Femur (tissue), 1 donor: ENCODE measurements at regions not wholly inside any gene's neighbourhood (a gene's known extent, or its start where the extent isn't known, plus 50 kb on each side); places are given as distances from the start of the nearest gene placed in this dataset.
"Not testable (repeated sequence)": the region's sequence is repeated elsewhere in the genome, so short reads cannot be mapped to it uniquely, and the experiment has no call there.

Source experiments
- DNase-seq: peaks from one replicate; pipeline ENCODE4 v3.0.0-alpha.2; 2017

DNA sequence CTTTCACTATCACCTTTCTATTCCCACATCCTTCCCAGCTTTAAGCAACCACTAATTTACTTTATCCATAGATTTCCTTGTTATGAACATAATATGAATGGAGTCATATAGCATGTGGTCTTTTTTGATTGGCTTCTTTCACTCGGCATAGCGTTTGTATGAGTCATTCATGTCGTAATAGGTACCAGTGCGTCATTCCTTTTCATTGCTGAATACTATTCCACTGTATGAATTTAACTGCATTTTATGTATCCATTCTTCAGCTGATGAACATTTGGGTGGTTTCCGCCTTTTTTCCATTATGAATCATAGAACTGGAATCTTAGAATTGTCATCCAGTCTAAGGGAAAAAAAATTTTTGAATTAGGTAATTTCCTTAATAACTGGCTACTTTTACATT lies 411.3 kb upstream of the AUTS2 start:
- no peak for DNase-seq

DNA sequence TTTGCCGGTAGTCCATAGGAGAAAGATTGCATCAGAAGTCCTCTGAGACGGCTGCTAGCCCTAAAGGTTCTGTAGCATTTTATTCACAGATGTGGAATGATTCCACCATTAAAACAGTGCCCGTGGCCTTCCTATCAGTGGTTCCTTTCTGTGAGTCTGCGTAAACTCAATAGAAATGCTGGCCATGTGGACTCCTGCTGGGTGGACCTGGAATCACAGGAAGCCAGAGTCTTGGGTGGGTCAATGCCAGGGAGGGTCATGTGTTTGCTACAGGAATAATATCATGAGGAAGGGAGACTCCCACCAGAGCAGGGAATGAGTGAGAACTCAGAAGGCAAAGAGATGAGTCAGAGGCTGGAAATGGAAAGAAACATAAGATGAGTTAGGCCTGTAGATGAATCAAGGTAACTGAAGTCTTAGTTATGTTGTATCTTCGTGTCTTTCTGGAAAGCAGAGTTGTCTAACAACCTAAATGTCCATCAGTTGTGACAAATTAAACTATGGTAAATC lies 410.4 kb upstream of the AUTS2 start:
- DNase-seq, result no peak

DNA sequence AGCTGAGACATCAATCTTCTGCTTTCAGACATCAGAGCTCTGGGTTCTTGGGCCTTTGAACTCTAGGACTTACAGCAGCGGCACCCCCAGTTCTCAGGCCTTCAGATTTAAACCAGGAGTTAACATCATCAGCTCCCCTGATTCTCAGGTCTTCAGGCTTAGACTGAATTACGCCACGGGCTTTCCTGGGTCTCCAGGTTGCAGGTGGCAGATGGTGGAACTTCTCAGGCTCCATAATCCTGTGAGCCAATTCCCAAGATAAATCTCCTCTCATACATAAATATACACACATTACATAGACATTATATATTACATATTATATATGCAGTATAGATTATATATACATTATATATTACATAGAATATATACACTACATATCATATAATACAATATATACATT lies 408.9 kb upstream of the AUTS2 start:
- DNase-seq, result no peak

DNA sequence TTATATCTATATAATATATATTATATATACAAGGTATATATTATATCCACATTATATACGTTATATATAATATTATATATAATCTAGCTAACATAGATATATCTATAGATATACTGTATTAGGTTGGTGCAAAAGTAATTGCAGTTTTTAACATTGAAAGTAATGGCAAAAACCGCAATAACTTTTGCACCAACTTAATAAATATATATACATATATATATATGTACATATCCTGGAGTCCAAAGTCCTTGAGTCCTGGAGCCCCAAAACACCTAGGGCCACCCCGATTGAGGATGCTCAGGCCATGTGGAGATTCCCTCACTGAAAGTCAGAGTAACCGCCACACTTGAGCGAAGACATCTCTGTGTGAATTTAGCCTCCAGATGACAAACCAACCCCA lies 408.2 kb upstream of the AUTS2 start:
- no peak for DNase-seq

DNA sequence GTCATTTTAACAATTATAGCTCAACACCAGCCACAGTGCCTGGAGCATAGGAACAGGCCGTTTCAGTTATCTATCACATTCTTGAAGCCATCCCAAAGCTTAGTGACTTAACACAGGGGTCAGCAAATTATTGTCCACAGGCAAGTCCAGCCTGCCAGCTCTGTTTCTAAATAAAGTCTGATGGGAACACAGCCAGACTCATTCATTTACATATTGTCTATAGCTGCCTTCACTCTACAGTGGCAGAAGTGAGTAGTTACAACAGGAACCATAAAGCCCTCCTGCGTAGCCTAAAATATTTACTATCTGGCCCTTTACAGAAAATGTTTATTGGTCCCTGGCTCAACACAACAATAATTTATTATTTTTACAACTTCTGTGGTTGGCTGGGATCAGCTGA lies 407.5 kb upstream of the AUTS2 start:
- no peak for DNase-seq

DNA sequence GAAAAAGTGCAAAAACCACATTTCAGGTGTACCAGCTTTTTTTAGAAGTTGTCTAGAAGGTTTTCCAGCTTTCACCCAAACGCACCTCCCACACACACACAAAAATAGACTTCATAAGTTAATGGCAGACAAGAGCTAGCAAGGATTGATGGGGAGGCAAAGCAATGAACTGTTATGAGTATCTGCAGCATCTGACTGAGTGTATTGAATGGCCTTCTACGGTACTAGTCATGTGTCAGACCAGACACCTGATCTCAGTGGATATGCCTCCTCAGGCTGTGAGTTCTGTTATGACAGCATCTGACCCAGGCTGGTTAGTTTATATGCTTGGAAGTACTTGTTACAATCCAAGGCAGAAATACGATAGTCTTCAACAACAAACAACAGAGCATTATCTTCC lies 406.1 kb upstream of the AUTS2 start:
- DNase-seq, result no peak

DNA sequence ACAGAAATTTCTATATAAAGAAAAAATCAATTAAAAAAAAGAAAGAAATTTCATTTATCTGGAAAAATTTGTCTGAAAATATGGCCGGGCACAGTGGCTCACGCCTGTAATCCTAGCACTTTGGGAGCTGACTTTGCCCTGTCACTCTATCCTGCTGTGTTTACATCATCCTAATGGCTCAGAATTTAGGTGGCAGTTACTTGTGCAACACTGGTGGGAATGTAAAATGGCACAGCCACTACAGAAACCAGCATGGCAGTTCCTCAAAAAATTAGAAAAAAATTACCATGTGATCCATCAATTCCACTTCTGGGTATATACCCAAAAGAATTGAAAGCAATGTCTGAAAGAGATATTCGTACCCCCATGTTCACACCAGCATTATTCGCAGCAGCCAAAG lies 405.2 kb upstream of the AUTS2 start:
- no peak for DNase-seq

DNA sequence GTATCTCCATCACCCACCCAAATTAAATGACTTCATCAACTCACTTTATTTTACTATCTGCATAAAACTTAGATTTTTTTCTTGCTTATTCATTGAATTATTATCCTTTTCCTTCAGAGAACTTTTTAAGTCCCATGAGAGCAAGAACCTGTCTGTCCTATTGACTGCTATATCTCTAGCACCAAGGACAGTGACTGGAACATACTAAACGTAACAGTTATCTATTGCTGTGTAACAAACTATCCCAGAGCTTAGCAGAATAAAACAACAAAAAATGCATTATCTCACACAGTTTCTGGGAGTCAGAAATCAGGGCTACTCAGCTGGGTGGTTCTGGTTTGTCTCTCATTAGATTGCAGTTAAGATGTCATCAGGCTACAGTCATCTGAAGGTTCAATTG lies 401.7 kb upstream of the AUTS2 start:
- DNase-seq, result no peak

DNA sequence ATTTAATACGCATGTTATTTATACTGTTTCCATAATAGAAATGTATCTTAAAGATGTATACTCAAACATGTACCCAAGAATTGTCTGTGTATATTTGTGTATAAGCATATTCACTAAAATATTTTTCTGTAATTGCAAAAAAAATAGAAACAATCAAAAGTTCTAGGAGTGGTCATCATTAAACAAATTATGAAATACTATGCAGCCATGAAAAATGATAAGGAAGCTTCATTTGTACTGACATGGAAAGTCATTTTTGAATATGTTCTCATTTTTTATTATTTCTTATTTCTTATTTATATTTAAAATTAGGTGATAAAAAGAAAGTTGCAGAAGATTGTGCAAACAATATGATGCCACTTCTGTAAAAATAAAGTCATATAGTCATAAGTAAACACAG lies 400.0 kb upstream of the AUTS2 start:
- no peak for DNase-seq

DNA sequence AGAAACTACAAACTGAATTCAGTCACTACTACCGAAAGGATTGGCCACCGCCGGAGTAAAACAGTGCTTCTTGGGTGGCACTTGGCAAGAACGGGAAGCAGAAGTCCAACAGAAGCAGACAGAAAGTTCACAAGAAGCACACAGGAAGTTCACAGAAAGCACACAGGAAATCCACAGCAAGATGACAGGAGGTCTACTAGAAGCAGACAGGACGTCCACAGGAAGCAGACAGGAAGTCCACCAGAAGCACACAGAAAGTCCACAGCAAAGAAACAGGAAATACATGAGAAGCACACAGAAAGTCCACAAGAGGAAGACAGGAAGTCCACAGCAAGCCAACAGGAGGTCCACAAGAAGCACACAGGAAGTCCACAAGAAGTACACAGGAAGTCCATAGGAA lies 399.2 kb upstream of the AUTS2 start:
- no peak for DNase-seq

DNA sequence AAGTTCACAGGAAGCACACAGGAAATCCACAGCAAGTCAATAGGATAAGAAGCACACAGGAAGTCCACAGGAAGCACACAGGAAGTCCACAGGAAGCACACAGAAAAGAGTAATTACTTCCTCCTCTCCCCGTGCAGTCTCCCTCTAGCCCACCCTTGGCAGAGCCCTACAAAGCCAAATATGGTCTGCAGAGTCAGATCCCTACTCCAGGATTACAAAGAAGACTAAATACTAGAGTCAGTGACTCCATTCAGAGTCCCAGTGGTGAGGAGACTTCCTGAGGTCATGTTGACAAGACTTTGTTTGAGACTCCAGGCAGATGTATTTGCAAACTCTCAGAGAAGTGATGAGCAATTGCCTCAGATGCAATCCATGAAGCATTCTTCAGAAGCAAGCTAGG lies 398.6 kb upstream of the AUTS2 start:
- no peak for DNase-seq

DNA sequence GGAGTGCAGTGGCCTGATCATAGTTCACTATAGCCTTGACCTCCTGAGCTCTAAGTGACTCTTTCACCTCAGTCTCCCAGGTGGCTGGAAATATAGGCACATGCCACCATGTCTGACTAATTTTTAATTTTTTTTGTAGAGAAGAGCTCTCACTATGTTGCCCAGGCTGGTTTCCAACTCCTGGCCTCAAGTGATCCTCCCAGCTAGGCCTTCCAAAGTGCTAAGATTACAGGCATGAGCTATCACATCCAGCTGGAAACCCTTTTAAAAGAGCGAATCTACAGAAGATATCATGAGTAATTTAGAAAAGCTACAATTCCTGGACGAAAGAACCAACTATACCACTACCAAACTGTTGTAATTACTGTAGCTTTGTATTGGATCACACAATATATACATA lies 394.4 kb upstream of the AUTS2 start:
- no peak for DNase-seq

DNA sequence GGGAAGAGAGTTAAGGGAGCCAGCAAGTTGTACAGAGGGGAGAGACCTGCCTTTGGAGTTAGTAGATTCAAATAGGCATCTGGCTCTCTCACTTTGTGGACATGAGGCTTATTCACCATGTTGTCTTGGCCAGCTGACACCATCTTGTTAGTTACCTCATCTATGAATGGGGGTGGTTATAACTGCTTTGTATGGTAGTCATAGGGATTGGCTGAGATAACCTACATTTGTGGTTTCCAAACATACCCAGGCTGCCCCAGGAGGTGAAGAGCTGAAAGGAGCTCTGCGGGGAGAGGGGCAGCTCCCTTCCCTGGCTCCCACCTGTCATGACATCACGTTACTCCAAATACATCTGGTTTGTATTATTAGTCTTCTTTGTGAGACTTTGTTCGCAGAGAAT lies 393.3 kb upstream of the AUTS2 start:
- peak; percentile 22 for DNase-seq

DNA sequence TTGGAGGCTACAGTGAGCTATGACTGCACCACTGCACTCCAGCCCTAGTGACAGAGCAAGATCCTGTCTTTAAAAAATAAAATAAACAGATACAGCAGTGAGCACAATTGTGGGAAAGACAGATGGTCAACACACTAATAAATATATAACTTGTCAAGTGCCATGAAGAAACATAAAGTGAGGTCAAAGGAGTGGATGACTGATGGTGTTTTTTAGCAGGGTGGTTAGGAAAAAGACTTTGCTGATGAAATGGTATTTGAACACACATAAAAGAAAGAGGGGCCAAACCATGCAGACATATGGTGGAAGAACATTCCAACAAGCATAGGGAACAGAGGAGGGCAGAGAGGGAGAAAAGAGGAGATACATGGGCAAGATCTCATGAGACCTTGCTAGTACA lies 392.7 kb upstream of the AUTS2 start:
- DNase-seq, result no peak

DNA sequence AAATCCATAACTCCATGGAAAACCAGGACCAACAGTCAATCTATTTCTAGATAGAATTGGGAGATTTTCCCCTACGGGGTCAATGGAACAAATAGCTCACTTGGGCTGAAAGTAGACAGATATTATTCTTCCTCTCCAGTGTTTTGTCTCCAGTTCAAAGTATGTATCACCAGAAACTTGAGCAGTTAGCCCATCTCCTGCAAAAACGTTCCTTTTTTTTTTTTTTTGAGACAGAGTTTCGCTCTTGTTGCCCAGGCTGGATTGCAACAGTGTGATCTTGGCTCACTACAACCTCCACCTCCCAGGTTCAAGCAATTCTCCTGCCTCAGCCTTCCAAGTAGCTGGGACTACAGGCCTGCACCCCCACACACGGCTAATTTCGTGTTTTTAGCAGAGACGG lies 390.0 kb upstream of the AUTS2 start:
- no peak for DNase-seq

DNA sequence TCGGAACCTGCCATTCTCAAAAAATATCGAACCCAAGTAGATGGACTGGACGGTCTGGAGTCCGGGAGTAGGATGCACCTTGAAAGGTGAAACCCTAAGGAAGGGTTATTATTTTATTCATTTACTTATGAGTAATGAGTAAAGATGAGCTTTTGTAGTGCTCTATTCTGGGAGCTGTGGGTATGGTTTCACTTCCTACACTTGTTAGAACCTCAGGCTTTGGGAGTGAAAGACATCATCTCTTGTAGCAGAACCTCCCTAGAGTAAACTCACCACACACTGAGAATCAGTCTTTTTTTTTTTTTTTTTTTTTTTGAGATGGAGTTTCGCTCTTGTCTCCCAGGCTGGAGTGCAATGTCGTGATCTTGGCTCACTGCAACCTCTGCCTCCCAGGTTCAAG lies 389.4 kb upstream of the AUTS2 start:
- no peak for DNase-seq

DNA sequence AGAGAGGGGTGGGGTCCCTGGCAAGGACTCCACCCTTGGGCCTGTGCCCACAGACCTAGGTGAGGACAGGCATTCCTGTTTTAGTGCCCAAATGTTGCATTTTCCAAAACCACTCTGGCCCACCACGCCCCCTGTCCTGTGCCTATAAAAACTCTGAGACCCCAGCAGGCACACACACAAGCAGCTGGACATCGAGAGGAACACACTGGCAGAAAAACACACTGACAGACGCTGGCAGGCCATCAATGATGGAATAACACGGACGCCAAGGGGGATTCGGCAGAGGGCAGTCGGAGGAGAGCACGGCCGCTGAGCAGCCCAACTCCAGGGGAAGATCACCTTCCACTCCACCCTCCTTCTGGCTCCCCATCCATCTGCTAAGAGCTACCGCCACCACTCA lies 386.9 kb upstream of the AUTS2 start:
- DNase-seq, result no peak

DNA sequence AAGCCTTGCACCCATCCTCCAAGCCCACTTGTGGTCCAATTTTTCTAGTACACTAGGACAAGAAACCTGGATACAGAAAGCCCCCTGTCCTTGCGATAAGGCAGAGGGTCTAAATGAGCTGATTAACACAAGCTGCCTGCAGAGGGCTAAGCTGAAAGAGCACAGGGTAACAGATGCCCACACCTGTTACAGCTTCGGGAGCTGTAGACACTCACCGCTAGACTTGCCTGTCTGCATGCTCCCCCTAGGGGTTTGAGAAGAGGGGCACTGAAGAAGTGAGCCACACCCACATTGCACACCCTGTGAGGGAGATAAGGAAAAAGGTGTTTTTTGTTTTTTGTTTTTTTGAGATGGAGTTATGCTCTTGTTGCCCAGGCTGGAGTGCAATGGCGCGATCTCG lies 386.5 kb upstream of the AUTS2 start:
- no peak for DNase-seq

DNA sequence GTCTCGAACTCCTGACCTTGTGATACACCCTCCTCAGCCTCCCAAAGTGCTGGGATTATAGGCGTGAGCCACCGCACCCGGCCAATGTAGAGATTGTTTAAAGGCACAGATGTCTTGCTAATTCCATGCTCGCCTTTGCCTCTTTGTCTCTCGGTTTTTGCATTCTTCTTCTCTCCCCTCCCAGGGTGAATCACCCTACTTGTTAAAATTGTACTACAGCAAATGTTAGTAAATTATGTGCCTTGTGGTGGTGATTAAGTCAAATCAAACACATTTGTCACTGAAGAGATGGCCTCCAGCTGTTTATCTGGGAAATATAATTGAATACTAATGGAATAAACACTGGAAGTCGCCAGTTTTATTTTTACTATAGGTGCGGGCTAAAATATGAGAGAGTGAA lies 384.4 kb upstream of the AUTS2 start:
- no peak for DNase-seq

DNA sequence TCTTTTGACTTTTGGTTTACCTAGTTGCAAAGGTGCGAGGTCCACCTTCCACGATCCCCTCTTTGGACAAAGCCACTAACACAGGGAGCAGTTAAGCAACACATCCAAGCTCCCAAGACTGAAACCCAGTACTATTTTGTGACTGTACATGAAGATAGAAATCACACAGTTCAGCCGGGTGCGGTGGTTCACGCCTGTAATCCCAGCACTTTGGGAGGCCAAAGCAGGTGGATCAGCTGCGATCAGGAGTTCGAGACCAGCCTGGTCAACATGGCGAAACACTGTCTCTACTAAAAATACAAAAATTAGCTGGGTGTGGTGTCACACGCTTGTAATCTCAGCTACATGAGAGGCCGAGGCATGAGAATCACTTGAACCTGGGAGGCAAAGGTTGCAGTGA lies 382.8 kb upstream of the AUTS2 start:
- not testable (repeated sequence) for DNase-seq

DNA sequence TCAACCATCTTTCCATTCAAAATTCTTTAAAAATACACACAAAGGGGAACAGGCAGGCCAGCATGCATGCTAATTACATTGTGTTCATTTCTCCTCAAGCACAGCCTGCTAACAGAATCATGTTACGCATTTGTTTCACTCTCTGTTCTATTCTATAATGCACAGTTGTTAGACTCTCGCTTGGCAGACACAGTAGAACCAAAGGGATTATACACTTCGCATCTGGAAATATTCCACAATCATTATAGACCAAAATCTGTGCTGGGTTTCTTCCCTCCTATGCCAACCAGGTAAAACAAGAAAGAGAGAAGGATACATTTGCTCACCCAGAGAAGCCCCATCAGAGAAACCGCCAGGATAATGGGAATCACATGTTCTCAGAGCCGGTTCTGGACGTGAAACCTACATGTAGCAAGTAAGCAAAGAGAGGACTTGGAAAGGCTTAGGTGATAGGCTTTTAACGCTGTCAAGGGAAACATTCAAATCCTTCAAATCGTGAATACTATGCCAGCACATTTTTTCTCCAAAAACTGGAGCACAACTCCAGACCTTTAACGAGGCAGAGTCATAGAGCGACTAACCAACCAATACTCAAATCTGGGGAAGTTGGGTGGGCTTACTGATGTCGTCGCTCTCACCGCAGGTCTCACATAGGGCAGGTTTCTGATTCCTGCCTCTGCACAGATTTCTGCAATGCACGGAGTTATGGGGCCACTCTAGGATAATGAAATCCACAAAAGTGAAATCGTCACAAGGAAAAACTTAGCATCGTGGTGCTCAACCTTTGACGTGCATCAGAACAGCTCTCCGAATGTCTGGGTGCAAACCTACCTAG lies 380.5 kb upstream of the AUTS2 start:
- peak; percentile 75 for DNase-seq

DNA sequence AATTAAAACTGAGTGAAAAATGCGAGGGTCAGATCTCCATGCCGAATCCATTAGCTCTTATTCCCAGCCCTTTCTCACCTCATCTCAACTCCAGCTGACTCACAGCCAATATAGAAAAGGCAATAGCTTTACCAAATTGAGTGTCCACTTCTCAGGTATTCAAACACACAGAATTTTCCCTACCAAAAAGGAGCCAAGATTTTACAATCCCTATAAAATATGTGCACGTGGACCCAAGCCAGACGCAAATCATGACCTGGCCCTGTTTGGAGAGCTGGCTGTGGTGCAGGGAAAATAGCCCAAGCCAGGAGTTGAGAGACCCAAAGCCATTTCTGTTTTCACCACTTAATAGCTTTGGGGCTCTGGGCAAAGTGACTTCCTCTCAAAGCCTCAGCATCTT lies 379.7 kb upstream of the AUTS2 start:
- DNase-seq, result peak; percentile 68

DNA sequence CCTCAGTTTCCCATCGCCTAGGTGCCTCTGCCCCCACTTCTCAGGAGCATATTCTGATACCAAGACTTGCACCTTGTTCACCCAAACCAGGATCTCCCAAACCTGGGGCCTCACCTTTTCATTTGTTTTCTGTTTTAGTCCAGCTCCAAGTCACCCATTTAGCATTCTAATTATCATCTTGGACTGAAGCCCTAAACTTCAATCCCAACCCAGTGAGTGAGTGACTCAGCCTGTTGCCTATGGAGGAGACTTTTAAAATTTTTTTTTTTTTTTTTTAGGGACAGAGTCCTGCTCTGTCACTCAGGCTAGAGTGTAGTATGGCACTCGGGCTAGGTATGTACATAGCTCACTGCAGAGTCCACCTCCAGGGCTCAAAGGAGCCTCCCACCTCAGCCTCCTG lies 378.9 kb upstream of the AUTS2 start:
- no peak for DNase-seq

DNA sequence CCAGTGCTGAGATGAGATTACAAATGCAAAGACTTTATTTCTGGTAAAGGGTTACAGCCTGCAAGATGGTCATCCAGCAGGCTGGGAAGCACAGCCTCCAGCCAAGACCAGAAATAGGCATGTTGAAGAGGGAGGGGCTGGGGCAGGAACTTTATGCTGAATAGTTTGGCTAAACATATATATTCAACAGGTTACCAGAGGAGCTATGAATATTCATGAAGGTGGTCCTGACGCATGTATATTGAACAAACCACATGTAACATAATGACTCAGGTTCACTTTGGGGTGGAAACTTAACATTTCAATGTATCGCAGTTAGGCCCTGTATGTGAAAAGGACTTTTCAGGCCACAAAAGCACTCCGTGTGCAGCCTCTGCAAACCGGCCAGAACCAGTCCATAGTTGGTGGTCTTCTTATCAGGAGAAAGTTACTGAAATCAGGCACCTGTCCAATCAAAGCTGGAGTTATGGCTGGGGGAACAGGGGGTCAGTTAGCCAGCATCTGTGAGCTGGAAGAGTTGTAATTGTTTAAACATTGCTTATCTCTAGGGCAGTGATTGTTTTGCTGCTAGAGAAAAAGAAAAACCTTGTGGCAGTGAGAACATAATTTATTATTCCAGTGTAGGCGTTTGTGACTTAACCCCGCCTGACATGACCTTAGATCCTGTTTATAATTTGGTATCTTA lies 372.9 kb upstream of the AUTS2 start:
- DNase-seq, result no peak
